Spinal cord (tissue), 9 donors: ENCODE measurements at regions not wholly inside any gene's neighbourhood (a gene's known extent, or its start where the extent isn't known, plus 50 kb on each side); places are given as distances from the start of the nearest gene placed in this dataset.

ENCODE experiments used
- DNase-seq, 6 donors: peaks; one replicate each; pipeline versions ENCODE4 v3.0.0 to v3.0.0-alpha.2; 2013 to 2015; ENCODE audit warnings: low spot score in 6 of 6, low read depth in 4 of 6
- H3K27ac ChIP-seq: one replicate; pipeline ENCODE4 v1.5.1; 2013; ENCODE audit warnings: low read depth, low read length, control low read depth
- H3K27me3 ChIP-seq: one replicate; pipeline ENCODE4 v1.6.1; 2013; ENCODE audit warnings: low read length; ENCODE audit not compliant: control insufficient read depth, insufficient read depth
- H3K36me3 ChIP-seq: one replicate; pipeline ENCODE4 v1.6.1; 2013; ENCODE audit warnings: low read length; ENCODE audit not compliant: control insufficient read depth, insufficient read depth
- H3K4me1 ChIP-seq: one replicate; pipeline ENCODE4 v1.6.1; 2013; ENCODE audit warnings: low read length; ENCODE audit not compliant: control insufficient read depth, insufficient read depth
- H3K4me3 ChIP-seq: one replicate; pipeline ENCODE4 v1.5.1; 2013; ENCODE audit warnings: low read depth, low read length, control low read depth
- H3K9me3 ChIP-seq: one replicate; pipeline ENCODE4 v1.6.1; 2013; ENCODE audit warnings: low read length; ENCODE audit not compliant: control insufficient read depth, insufficient read depth
- WGBS: methylation state at CpG from one replicate; pipeline ENCODE4 v1.1.5; 2013; ENCODE audit warnings: missing lambda C conversion rate; ENCODE audit not compliant: insufficient coverage; 5-methylcytosine and 5-hydroxymethylcytosine counted together
- donor health status: healthy.

DNA sequence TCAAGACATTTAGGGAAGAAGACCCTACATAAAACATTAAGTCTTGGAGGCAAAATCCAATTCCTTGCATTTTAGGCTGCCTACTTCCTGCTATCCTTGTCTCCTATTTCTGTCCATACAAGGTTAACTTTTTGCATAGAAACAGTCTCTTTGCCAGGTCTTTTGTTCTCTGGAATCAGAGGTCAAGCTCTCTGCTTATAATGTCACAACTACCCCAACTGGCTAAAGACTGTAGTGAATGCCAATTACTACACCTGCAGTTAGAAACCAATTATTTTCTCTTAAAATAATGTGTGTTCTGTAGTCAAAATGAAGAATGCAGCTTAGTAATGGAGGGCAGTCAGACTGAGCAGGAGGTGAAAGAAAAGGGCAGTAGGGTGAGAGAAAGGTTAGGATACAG, 856.2 kb downstream of the TUSC7 start:
- H3K27ac ChIP-seq = no peak overlapping the region
- no peaks in the 10 kb centered on the region for H3K4me1 ChIP-seq
- H3K36me3 ChIP-seq = no peaks in the 10 kb centered on the region
- H3K9me3 ChIP-seq = no peaks in the 10 kb centered on the region
- DNase-seq = no peak
- H3K4me3 ChIP-seq = no peak overlapping the region
- no peaks in the 10 kb centered on the region for H3K27me3 ChIP-seq

DNA sequence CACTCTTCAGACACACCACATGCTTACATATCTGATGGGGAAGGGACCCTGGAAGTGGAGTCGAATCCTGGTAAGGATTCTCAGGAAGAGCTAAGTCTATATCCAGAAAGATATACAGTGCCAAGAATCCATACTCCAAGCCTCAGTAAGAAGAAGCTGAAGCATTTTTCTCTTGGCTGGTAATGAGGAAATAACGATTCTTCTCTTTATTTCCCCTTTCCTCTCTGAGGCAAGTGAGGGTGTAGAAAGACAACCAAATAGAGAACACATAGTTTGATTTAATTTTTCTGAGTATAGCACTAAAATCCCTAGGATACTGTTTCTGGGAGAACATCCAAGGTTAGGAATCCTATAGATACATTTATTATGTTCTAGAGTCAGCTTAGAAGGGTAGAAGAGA, 857.3 kb downstream of the TUSC7 start:
- H3K27me3 ChIP-seq = no peaks in the 10 kb centered on the region
- no peak overlapping the region for H3K4me3 ChIP-seq
- no peaks in the 10 kb centered on the region for H3K4me1 ChIP-seq
- no peaks in the 10 kb centered on the region for H3K9me3 ChIP-seq
- no peaks in the 10 kb centered on the region for H3K36me3 ChIP-seq
- no peak overlapping the region for H3K27ac ChIP-seq
- no peak for DNase-seq
- WGBS = no CpG with 5 or more reads among the region's 2 CpGs

GRCh38 chr3:117567382-117567781, 857.8 kb downstream of the TUSC7 start:
- Histone ChIP-seq H3K4me3 (no peak overlapping the region), H3K27ac (no peak overlapping the region), H3K36me3 (no peaks in the 10 kb centered on the region), H3K4me1 (no peaks in the 10 kb centered on the region), H3K9me3 (no peaks in the 10 kb centered on the region), H3K27me3 (no peaks in the 10 kb centered on the region)
- 6% methylated on average over 2 of the region's 3 CpGs for WGBS
- no peak for DNase-seq

DNA sequence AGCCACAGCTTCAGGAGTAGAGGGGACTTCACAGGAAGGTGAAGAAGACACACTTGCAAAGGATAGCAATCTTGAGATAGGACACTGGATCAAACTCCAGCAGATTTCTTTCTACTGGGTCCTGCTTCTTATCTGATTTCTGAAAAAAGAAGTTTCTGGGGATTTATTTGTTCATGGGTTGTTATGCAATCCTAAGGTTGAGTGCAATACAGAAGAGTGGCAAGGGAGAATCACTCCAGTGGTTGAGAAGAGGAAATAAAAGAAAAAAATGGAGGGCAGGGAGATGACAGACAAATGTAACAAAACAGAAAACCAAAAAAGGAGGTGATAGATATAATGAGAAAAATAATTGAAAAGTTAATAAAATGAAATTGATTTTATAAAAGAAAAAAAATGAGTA, 858.3 kb downstream of the TUSC7 start:
- no peak for DNase-seq
- H3K27ac ChIP-seq = no peak overlapping the region
- H3K36me3 ChIP-seq = no peaks in the 10 kb centered on the region
- H3K4me1 ChIP-seq = no peaks in the 10 kb centered on the region
- H3K4me3 ChIP-seq = no peak overlapping the region
- no peaks in the 10 kb centered on the region for H3K27me3 ChIP-seq
- H3K9me3 ChIP-seq = no peaks in the 10 kb centered on the region

DNA sequence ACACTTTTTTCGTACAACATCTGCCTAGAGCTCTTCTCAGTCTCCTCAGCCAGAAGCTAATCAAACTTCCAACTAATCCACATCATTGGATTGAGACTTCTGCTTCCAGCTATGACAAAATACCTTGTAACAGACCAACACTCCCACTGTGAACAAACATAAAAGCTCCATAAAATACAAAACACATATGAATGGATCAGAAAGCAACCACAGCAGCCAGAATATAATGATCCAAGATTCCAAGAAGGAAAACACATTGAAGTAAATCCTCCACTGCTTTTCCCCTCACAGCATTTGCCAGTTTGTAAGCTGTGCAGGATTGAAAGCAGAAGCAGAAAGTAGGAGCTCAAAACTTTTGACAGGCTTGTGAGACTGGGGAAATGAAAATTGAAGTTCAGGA, 863.2 kb downstream of the TUSC7 start:
- Histone ChIP-seq H3K4me3 (no peak overlapping the region), H3K4me1 (no peaks in the 10 kb centered on the region), H3K36me3 (no peaks in the 10 kb centered on the region), H3K27ac (no peak overlapping the region), H3K9me3 (no peaks in the 10 kb centered on the region), H3K27me3 (no peaks in the 10 kb centered on the region)
- 88% methylated on average over 1 of the region's 1 CpG for WGBS
- DNase-seq = peak in 1 of 6 donors; percentile 5

- no peak for DNase-seq
- Histone ChIP-seq H3K36me3 (no peaks in the 10 kb centered on the region), H3K4me3 (no peak overlapping the region), H3K27ac (no peak overlapping the region), H3K27me3 (no peaks in the 10 kb centered on the region), H3K9me3 (no peaks in the 10 kb centered on the region), H3K4me1 (no peaks in the 10 kb centered on the region)
- WGBS = 81% methylated on average over 2 of the region's 2 CpGs
Measured at GRCh38 chr3:117580806-117581205, 871.2 kb downstream of the TUSC7 start.

DNA sequence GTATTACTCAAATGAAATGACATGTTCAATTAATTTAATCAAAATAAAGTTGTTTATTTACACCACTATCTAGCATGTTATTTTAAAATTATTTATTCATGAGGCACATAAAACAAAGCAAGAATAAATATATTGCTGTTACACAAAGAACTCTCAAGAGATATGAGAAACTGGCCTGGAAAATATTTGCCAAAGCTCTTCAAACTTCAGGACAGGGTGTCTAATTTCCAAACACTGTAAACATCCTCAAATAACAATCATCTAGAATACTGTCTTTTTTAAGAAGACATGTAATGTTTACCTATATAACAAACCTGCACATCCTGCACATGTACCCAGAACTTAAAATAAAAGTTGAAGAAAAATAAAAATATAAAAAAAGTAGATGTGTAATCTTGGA, 876.6 kb downstream of the TUSC7 start:
- Histone ChIP-seq H3K27ac (no peak overlapping the region), H3K9me3 (no peaks in the 10 kb centered on the region), H3K36me3 (no peaks in the 10 kb centered on the region), H3K4me3 (no peak overlapping the region), H3K27me3 (no peaks in the 10 kb centered on the region), H3K4me1 (no peaks in the 10 kb centered on the region)
- no peak for DNase-seq

DNA sequence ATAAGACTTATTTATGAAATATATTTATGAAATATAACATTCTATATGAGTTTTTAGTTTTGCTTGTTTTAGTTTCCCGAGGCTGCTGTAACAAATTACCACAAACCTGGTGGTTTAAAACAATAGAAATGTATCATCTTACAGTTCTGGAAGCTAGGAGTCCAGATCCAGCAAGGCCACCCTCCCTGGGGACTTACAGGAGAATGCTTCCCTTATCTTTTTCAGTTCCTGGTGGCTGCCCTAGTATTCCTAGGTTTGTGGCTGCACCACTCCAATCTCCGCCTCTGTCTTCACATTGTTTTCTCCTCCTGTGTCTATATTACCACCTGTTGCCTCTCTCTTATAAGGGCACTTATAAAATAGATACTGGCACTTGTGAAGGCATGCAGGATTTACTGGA, 877.8 kb downstream of the TUSC7 start:
- Histone ChIP-seq H3K4me3 (no peak overlapping the region), H3K9me3 (no peaks in the 10 kb centered on the region), H3K36me3 (no peaks in the 10 kb centered on the region), H3K27ac (no peak overlapping the region), H3K4me1 (no peaks in the 10 kb centered on the region), H3K27me3 (no peaks in the 10 kb centered on the region)
- no CpG with 5 or more reads among the region's 2 CpGs for WGBS
- no peak for DNase-seq

DNA sequence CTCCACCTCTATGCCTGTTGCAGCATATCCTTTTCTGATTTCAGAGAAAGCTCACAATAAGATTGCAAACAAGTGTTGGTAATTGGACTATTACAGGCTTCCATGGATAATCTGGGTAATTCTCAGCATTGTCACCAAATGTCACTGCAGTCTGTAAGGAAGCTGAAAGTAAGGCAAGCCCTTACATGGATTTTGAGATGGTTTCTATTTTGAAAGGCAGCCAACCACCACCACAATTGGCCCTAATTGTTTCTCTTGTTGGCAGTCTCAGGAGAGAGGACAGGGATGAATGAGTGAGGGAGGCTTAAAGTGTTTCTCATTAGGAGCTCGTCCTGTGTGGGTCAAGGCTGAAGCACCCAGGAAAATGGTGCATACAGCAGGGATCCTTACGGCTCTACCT, 879.9 kb downstream of the TUSC7 start:
- H3K27me3 ChIP-seq = no peaks in the 10 kb centered on the region
- DNase-seq = peak; percentile 38 to 84 (median 46)
- no peaks in the 10 kb centered on the region for H3K36me3 ChIP-seq
- no peaks in the 10 kb centered on the region for H3K4me1 ChIP-seq
- WGBS = no CpG with 5 or more reads among the region's 2 CpGs
- no peaks in the 10 kb centered on the region for H3K9me3 ChIP-seq
- H3K4me3 ChIP-seq = no peak overlapping the region
- H3K27ac ChIP-seq = no peak overlapping the region

- Histone ChIP-seq H3K9me3 (no peaks in the 10 kb centered on the region), H3K36me3 (no peaks in the 10 kb centered on the region), H3K4me3 (no peak overlapping the region), H3K4me1 (no peaks in the 10 kb centered on the region), H3K27me3 (no peaks in the 10 kb centered on the region), H3K27ac (no peak overlapping the region)
- DNase-seq = no peak
- 17% methylated on average over 1 of the region's 1 CpG for WGBS
Measured at GRCh38 chr3:117595615-117596014, 886.0 kb downstream of the TUSC7 start.

DNA sequence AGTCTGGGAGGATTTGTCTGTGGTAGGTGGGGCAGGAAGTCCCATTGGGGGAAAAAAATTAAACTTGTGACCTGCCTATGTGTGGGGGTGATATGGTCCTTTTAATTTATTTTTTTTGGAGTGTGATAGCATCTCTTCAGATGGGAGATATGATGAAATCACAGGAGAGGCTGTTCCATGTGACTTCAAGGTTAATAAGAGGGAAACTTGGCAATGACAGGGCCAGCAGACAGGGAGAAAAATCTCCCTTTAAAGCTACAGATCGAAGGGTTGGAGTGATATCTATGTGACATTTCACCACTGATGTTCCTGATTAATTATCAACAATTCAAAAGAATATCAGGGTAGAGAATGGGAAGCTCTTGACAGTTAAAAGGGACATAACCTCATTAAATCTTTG, 886.9 kb downstream of the TUSC7 start:
- no peaks in the 10 kb centered on the region for H3K27me3 ChIP-seq
- WGBS = no CpG with 5 or more reads among the region's 1 CpG
- no peaks in the 10 kb centered on the region for H3K36me3 ChIP-seq
- H3K4me1 ChIP-seq = no peaks in the 10 kb centered on the region
- no peak for DNase-seq
- no peak overlapping the region for H3K27ac ChIP-seq
- H3K9me3 ChIP-seq = no peaks in the 10 kb centered on the region
- H3K4me3 ChIP-seq = no peak overlapping the region
